ENCODE measurements at regions not wholly inside any gene's neighbourhood (a gene's known extent, or its start where the extent isn't known, plus 50 kb on each side); places are given as distances from the start of the nearest gene placed in this dataset.
A peak's percentile ranks its signal among the peaks of the same experiment; 100 is the strongest.

DNA sequence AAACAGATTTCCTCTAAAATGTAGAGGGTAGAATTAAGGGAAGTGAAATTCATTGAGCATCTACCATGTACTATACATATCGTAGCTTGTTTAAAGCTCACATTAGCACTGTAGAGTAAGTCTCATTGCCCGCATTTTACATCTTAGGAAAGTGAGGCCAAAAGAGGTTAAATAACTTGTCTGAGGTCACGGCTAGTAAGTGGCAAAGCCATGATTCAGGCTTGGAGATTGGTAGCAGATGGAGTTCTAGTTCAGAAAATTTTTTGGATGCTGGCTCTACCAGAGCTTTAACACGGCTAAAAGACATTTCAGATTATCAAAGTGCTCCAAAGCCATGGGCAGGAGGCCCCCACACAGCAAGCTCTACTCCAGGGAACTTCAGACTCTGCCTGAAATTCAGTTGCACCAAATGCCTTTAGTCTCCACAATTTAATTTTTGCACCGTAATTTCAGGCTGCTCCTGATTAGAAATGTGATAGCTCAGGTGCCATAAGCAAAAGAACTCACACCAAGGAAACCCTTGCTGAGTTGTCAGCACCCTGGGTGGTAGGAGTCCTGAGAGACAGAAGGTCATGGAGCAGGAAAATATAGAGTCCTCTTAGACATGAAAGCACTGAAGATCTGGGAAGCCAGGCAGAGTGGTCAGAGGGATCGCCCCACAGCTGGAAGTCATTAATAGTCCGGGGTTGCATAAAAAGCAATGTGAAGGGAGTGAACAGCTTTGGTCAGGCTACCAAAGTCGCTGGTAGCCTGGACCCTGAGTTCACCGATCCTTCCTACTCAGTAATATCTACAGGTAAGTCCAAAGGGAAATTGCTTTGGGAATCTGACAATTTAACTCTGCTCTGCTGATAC, 55.2 kb upstream of the ASIP start:
- no peak for DNase-seq (ENCODE audit: low read depth)
- H3K4me3 ChIP-seq (ENCODE audit: low read depth, low read length), result no peak overlapping the region
- TF ChIP-seq MYC (IDR thresholded peaks at IDR 0.05; ENCODE audit: low read depth, low read length) (no peak), POLR2A (IDR thresholded peaks at IDR 0.05; ENCODE audit: extremely low read depth, insufficient read length) (no peak)
- TF ChIP-seq, protein P1, sequence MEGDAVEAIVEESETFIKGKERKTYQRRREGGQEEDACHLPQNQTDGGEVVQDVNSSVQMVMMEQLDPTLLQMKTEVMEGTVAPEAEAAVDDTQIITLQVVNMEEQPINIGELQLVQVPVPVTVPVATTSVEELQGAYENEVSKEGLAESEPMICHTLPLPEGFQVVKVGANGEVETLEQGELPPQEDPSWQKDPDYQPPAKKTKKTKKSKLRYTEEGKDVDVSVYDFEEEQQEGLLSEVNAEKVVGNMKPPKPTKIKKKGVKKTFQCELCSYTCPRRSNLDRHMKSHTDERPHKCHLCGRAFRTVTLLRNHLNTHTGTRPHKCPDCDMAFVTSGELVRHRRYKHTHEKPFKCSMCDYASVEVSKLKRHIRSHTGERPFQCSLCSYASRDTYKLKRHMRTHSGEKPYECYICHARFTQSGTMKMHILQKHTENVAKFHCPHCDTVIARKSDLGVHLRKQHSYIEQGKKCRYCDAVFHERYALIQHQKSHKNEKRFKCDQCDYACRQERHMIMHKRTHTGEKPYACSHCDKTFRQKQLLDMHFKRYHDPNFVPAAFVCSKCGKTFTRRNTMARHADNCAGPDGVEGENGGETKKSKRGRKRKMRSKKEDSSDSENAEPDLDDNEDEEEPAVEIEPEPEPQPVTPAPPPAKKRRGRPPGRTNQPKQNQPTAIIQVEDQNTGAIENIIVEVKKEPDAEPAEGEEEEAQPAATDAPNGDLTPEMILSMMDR (IDR thresholded peaks at IDR 0.05; ENCODE audit: low read depth, low read length), result no peak
- TF ChIP-seq, protein P2, sequence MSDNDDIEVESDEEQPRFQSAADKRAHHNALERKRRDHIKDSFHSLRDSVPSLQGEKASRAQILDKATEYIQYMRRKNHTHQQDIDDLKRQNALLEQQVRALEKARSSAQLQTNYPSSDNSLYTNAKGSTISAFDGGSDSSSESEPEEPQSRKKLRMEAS (IDR thresholded peaks at IDR 0.05; ENCODE audit: low read depth, low read length), result no peak

DNA sequence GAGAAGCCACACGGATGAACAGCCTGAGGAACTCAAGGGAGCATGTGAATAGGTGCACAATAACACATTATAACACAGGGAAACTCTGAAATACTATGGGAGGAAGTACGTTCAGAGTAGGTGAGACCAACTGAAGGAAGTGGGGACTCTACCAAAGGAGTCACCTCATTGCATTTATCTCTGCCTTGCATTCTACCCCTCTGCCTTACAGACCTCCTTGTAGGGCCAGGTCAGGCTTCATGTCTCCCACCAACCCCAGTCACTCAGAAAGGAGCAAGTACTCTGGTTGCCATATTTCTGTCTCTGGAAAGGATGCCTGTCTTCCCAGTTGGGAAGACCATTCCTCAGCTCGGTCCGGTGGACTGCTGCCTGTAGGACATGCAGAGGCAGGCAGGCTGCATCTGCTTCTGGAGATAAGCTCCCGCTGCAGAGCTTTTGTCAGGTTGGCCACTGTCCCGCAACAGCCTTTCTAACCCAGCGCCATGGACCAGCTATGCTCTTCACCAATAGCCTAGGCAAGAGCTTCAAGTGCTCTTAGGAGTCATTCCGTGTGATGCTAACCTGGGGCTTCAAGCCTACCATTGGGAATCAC, 51.6 kb upstream of the ASIP start:
- TF ChIP-seq POLR2A (IDR thresholded peaks at IDR 0.05; ENCODE audit: extremely low read depth, insufficient read length) (no peak), MYC (IDR thresholded peaks at IDR 0.05; ENCODE audit: low read depth, low read length) (no peak)
- TF ChIP-seq, protein P1 (IDR thresholded peaks at IDR 0.05; ENCODE audit: low read depth, low read length), result no peak
- TF ChIP-seq, protein P2 (IDR thresholded peaks at IDR 0.05; ENCODE audit: low read depth, low read length), result no peak
- no peak overlapping the region for H3K4me3 ChIP-seq (ENCODE audit: low read depth, low read length)
- DNase-seq (ENCODE audit: low read depth), result no peak

DNA sequence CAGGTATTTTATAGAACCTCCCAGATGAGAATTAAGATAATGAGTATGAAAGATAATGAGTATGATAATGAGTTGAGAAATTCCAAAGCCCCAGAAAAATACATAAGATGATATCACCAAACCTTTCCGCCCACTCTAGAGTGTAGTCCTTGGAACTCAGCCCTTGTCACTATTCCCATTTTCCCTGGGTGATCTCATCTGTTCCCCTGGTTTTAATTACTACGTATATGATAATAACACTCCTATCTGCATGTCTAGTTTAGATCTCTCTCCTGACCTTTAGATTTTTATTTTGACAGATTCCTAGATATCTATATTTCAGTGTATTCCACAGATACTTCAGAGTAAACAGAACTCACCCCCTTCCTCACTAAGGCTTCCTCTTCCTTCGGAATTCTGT, 51.0 kb upstream of the ASIP start:
- H3K4me3 ChIP-seq (ENCODE audit: low read depth, low read length), result no peak overlapping the region
- TF ChIP-seq, protein P2 (IDR thresholded peaks at IDR 0.05; ENCODE audit: low read depth, low read length), result no peak
- TF ChIP-seq, protein P1 (IDR thresholded peaks at IDR 0.05; ENCODE audit: low read depth, low read length), result no peak
- no peak for TF ChIP-seq POLR2A (IDR thresholded peaks at IDR 0.05; ENCODE audit: extremely low read depth, insufficient read length)
- no peak for TF ChIP-seq MYC (IDR thresholded peaks at IDR 0.05; ENCODE audit: low read depth, low read length)
- DNase-seq (ENCODE audit: low read depth), result no peak

DNA sequence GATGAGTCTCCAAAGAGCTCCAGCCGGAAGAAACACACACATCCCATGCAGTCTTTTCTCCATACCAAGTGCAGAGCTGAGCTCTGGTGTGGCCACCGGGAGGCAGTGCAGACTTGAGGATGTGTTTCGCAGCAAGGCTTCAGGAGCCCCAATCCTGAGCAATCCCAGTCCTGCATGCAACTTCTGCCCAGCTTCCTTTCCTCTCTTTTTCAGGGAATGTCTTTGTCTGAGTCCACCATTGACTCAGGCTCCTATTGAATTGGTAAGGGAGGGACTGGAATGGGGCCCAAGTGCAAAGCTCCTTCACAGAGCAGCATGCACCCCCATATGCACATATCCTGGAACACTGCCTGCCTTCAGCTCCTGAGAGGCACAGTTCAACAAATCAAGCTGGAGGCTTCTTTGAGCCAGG, 50.5 kb upstream of the ASIP start:
- peak; percentile 74 for DNase-seq (ENCODE audit: low read depth)
- TF ChIP-seq, protein P2 (IDR thresholded peaks at IDR 0.05; ENCODE audit: low read depth, low read length), result no peak
- TF ChIP-seq, protein P1 (IDR thresholded peaks at IDR 0.05; ENCODE audit: low read depth, low read length), result peak; percentile 87
- TF ChIP-seq MYC (IDR thresholded peaks at IDR 0.05; ENCODE audit: low read depth, low read length), result no peak
- no peak for TF ChIP-seq POLR2A (IDR thresholded peaks at IDR 0.05; ENCODE audit: extremely low read depth, insufficient read length)
- no peak overlapping the region for H3K4me3 ChIP-seq (ENCODE audit: low read depth, low read length)

Data from NB4 (cell line).